GM23248 (cell line): ENCODE measurements at regions not wholly inside any gene's neighbourhood (a gene's known extent, or its start where the extent isn't known, plus 50 kb on each side); places are given as distances from the start of the nearest gene placed in this dataset.

Experiments
- DNase-seq: peaks from one replicate; pipeline ENCODE4 v3.0.0-alpha.2; 2015
- H2AFZ ChIP-seq: fragments of 200-600 bp; sonication (generic); 2 replicates; pipeline ENCODE4 v1.6.1; 2016; ENCODE audit warnings: antibody characterized with exemption
- H3F3A ChIP-seq: fragments of 200-600 bp; sonication (generic); 2 replicates; pipeline ENCODE4 v1.6.1; 2016; ENCODE audit warnings: mild to moderate bottlenecking, antibody characterized with exemption, mixed run types; ENCODE audit not compliant: insufficient read depth
- H3K27ac ChIP-seq: fragments of 200-600 bp; sonication (generic); 2 replicates; pipeline ENCODE4 v1.5.1; 2016; ENCODE audit warnings: mild to moderate bottlenecking
- H3K27me3 ChIP-seq: fragments of 200-600 bp; sonication (generic); replicated peaks from 2 replicates; pipeline ENCODE4 v1.6.1; 2016; ENCODE audit warnings: mild to moderate bottlenecking; ENCODE audit not compliant: insufficient read depth
- H3K36me3 ChIP-seq: fragments of 200-600 bp; sonication (generic); 2 replicates; pipeline ENCODE4 v1.6.1; 2016; ENCODE audit warnings: low read depth, mild to moderate bottlenecking
- H3K4me1 ChIP-seq: fragments of 200-600 bp; sonication (generic); 2 replicates; pipeline ENCODE4 v1.6.1; 2016; ENCODE audit warnings: mild to moderate bottlenecking; ENCODE audit not compliant: insufficient read depth
- H3K4me2 ChIP-seq: fragments of 200-600 bp; sonication (generic); one replicate; pipeline ENCODE4 v1.6.1; 2016; ENCODE audit warnings: mild to moderate bottlenecking; ENCODE audit not compliant: unreplicated experiment
- H3K4me3 ChIP-seq: fragments of 200-600 bp; sonication (generic); 2 replicates; pipeline ENCODE4 v1.5.1; 2016; ENCODE audit warnings: mild to moderate bottlenecking
- H3K79me2 ChIP-seq: fragments of 200-600 bp; sonication (generic); 2 replicates; pipeline ENCODE4 v1.6.1; 2016; ENCODE audit warnings: mild to moderate bottlenecking; ENCODE audit not compliant: insufficient read depth
- H3K9ac ChIP-seq: fragments of 200-600 bp; sonication (generic); 2 replicates; pipeline ENCODE4 v1.6.1; 2016; ENCODE audit warnings: mild to moderate bottlenecking
- H3K9me2 ChIP-seq: fragments of 200-600 bp; sonication (generic); 2 replicates; pipeline ENCODE4 v1.6.1; 2016; ENCODE audit warnings: mixed run types, mild to moderate bottlenecking, moderate library complexity; ENCODE audit not compliant: insufficient read depth
- H3K9me3 ChIP-seq: fragments of 200-600 bp; sonication (generic); one replicate; pipeline ENCODE4 v1.6.1; 2017; ENCODE audit warnings: low read depth
- H4K20me1 ChIP-seq: fragments of 200-600 bp; sonication (generic); 2 replicates; pipeline ENCODE4 v1.6.0; 2016; ENCODE audit not compliant: insufficient read depth
- EZH2 ChIP-seq: fragments of 200-600 bp; sonication (generic); IDR thresholded peaks from 2 replicates; pipeline ENCODE4 v1.6.1; 2018; ENCODE audit warnings: antibody characterized with exemption, mild to moderate bottlenecking; ENCODE audit not compliant: insufficient read depth, poor library complexity, severe bottlenecking
- EZH2phosphoT487 ChIP-seq: fragments of 200-600 bp; sonication (generic); IDR thresholded peaks from 2 replicates; pipeline ENCODE4 v1.6.1; 2018; ENCODE audit warnings: antibody characterized with exemption, moderate library complexity, mild to moderate bottlenecking, low read depth; ENCODE audit not compliant: insufficient read depth
- WGBS, 2 experiments: methylation state at CpG; one replicate each; pipeline ENCODE4 v1.1.6; 2015 to 2017; ENCODE audit warnings: low lambda C conversion rate in 2 of 2, low coverage in 1 of 2; ENCODE audit errors: missing lambda C conversion rate in 2 of 2; 5-methylcytosine and 5-hydroxymethylcytosine counted together
- in situ Hi-C: fragments of 300-500 bp; cut with MboI; formaldehyde crosslinking; loops from 2 replicates; pipeline ENCODE4 v1.15.0; 2020

DNA sequence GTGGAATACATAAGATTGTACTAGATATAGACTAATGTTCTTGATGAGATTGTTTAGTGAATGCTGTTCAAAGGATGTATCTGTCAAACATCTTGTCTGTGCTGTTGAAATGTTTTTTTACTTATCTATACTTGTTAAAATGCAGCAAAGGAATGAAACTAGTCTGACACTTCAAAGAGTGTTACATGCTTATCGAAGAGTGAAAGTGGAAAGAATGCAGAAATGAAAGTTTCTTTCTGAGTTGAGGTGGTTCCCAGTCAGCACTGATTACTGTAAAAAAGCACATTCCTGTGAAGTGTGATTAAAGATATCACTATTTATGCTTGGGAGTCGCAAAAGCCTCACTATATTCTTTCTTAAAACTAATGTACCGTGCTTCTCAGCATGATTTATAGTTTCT, 1225.2 kb downstream of the NCAM2 start:
- Histone ChIP-seq H3K4me1 (no peaks in the 10 kb centered on the region), H3F3A (no peaks in the 10 kb centered on the region), H3K27me3 (no peaks in the 10 kb centered on the region), H3K79me2 (no peaks in the 10 kb centered on the region), H3K4me2 (no peak overlapping the region), H4K20me1 (no peaks in the 10 kb centered on the region), H3K36me3 (no peaks in the 10 kb centered on the region), H3K4me3 (no peak overlapping the region), H3K27ac (no peak overlapping the region), H3K9me3 (peaks cover 7% of the 10 kb centered on the region), H3K9me2 (no peaks in the 10 kb centered on the region), H2AFZ (no peak overlapping the region), H3K9ac (no peak overlapping the region)
- no peak for TF ChIP-seq EZH2
- no peak for TF ChIP-seq EZH2phosphoT487
- in situ Hi-C loops, result no loop called here
- no peak for DNase-seq
- 2 to 6% methylated on average over 3 of the region's 3 CpGs for WGBS, 2 experiments

DNA sequence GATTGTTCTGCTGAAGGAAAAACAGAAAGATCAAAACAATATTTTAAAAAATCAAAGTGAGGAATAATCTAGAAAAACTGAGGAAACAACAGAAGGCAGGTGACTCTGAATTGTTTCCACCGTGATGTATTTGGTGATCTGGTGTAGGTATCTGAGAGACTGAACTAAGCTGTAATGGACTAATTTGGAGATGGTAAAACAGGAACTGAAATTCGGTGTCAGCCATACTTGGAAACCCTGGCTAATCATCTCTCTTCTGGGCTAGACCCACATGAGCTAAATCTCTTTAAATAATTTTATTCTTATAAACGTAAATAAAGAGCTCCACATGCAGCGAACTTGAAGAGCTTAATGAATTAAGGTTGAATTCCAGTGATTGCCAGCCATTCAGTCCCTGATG, 1226.1 kb downstream of the NCAM2 start:
- no peaks in the 10 kb centered on the region for H3K36me3 ChIP-seq
- no peak overlapping the region for H3K4me2 ChIP-seq
- no peak overlapping the region for H3K27ac ChIP-seq
- no peaks in the 10 kb centered on the region for H3K9me3 ChIP-seq
- H3K79me2 ChIP-seq, result no peaks in the 10 kb centered on the region
- H2AFZ ChIP-seq, result no peak overlapping the region
- DNase-seq, result no peak
- 10 to 18% methylated on average over 4 of the region's 4 CpGs for WGBS, 2 experiments
- in situ Hi-C loops, result no loop called here
- H3F3A ChIP-seq, result no peaks in the 10 kb centered on the region
- no peaks in the 10 kb centered on the region for H3K9me2 ChIP-seq
- H3K4me1 ChIP-seq, result no peaks in the 10 kb centered on the region
- no peak overlapping the region for H3K9ac ChIP-seq
- TF ChIP-seq EZH2phosphoT487, result no peak
- no peak for TF ChIP-seq EZH2
- H3K4me3 ChIP-seq, result no peak overlapping the region
- H4K20me1 ChIP-seq, result no peaks in the 10 kb centered on the region
- no peaks in the 10 kb centered on the region for H3K27me3 ChIP-seq

DNA sequence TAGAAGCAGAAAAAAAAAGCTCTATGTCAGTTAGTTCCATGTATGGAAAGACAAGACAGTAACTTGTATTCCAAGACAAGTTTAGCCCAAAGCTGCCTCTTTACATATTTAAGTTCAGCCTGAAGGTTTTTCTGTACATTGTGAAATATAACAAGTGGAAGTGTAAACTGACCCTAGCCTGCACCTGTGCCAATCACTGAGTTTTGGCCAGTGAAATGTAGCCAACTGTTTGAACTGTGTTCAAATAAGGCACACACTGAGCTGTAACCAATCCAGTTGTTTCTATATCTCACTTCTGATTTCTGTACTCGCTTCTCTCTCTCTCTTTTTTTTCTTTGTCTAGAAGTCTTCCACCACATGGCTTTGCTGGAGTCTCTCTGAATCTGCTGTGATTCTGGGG, 1227.1 kb downstream of the NCAM2 start:
- H3K27ac ChIP-seq, result no peak overlapping the region
- no peaks in the 10 kb centered on the region for H3K4me1 ChIP-seq
- H3F3A ChIP-seq, result no peaks in the 10 kb centered on the region
- no peaks in the 10 kb centered on the region for H3K36me3 ChIP-seq
- DNase-seq, result no peak
- 9 to 12% methylated on average over 1 of the region's 1 CpG for WGBS, 2 experiments
- H3K9ac ChIP-seq, result no peak overlapping the region
- TF ChIP-seq EZH2 (no peak), EZH2phosphoT487 (no peak)
- no peak overlapping the region for H3K4me3 ChIP-seq
- H3K4me2 ChIP-seq, result no peak overlapping the region
- no peaks in the 10 kb centered on the region for H3K9me3 ChIP-seq
- no peaks in the 10 kb centered on the region for H4K20me1 ChIP-seq
- no peaks in the 10 kb centered on the region for H3K79me2 ChIP-seq
- in situ Hi-C loops, result no loop called here
- no peaks in the 10 kb centered on the region for H3K27me3 ChIP-seq
- no peak overlapping the region for H2AFZ ChIP-seq
- H3K9me2 ChIP-seq, result no peaks in the 10 kb centered on the region

DNA sequence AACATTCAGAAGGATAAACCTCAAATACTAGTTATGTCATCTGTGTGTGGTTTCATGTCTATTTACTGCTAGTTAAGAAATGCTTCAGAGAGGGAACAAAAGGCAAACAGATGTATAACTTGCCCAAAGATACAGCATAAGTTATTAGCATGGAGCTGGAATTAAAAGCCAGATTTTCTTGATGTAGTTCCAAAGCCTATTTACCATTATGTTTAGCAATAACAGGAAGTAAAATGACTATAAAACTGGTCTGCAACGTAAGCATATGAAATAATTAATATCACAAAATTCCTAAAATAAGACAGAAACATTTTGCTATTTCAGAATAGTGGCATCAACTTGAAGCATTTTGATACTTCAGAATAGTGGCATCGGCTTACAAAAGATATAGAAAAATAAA, 1232.8 kb downstream of the NCAM2 start:
- in situ Hi-C loops, result no loop called here
- H3K4me2 ChIP-seq, result no peak overlapping the region
- H3K9me2 ChIP-seq, result no peaks in the 10 kb centered on the region
- H4K20me1 ChIP-seq, result no peaks in the 10 kb centered on the region
- no peaks in the 10 kb centered on the region for H3F3A ChIP-seq
- no peak overlapping the region for H3K4me3 ChIP-seq
- no peaks in the 10 kb centered on the region for H3K36me3 ChIP-seq
- no peaks in the 10 kb centered on the region for H3K4me1 ChIP-seq
- no peak overlapping the region for H3K9ac ChIP-seq
- WGBS, 2 experiments, result 9 to 10% methylated on average over 2 of the region's 2 CpGs
- no peaks in the 10 kb centered on the region for H3K79me2 ChIP-seq
- no peak overlapping the region for H2AFZ ChIP-seq
- H3K27me3 ChIP-seq, result no peaks in the 10 kb centered on the region
- no peak for DNase-seq
- H3K27ac ChIP-seq, result no peak overlapping the region
- no peaks in the 10 kb centered on the region for H3K9me3 ChIP-seq
- TF ChIP-seq EZH2phosphoT487 (no peak), EZH2 (no peak)

DNA sequence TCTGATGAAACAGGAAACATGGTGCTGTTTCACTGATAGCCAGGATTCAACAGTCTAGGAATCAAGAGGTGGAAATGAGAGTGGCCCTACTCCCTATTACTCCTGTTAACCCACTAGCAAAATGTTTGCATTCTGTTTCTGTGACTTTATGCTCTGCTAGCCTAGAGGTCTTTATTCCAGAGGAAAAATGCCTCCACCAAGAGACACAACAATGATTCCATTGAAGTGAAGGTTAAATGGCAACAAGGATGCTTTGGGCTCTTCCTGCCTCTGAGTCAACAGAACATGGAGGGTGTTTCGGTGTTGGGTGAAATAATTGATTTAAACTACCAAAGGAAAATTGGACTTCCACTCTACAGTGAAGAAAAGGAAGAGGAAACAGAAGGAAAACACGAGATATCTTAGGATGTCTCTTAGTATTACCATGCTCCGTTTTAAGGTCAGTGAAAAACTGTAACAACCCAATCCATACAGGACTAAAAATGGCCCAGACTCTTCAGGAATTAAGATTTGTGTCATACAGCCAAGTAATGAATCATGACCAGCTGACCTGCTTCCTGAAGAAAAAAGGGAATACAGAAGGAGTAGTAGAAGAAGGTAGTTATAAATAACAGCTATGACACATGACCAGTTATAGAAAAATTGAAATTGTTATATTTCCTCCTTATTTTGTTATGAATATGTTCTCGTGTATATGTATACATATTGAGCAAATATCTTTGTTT, 1237.8 kb downstream of the NCAM2 start:
- Histone ChIP-seq H3K4me1 (no peaks in the 10 kb centered on the region), H3K9me3 (no peaks in the 10 kb centered on the region), H3K36me3 (no peaks in the 10 kb centered on the region), H3K9me2 (no peaks in the 10 kb centered on the region), H3K79me2 (no peaks in the 10 kb centered on the region), H3F3A (no peaks in the 10 kb centered on the region), H3K4me2 (no peak overlapping the region), H3K4me3 (no peak overlapping the region), H4K20me1 (no peaks in the 10 kb centered on the region), H2AFZ (no peak overlapping the region), H3K27me3 (no peaks in the 10 kb centered on the region), H3K9ac (no peak overlapping the region), H3K27ac (no peak overlapping the region)
- TF ChIP-seq EZH2, result no peak
- no peak for TF ChIP-seq EZH2phosphoT487
- no peak for DNase-seq
- in situ Hi-C loops, result no loop called here
- WGBS, 2 experiments, result 17% methylated on average over 4 of the region's 4 CpGs
